GM23338 (cell line): ENCODE measurements at regions not wholly inside any gene's neighbourhood (a gene's known extent, or its start where the extent isn't known, plus 50 kb on each side); places are given as distances from the start of the nearest gene placed in this dataset.
A peak's percentile ranks its signal among the peaks of the same experiment; 100 is the strongest.

ENCODE experiments used
- ATAC-seq: fragments of 200-7000 bp; cut with Tn5 transposase; 3 replicates; pipeline ENCODE4 v1.9.1; 2020
- DNase-seq: peaks from one replicate; pipeline ENCODE4 v3.0.0-alpha.2; 2015; ENCODE audit warnings: low spot score
- H2AFZ ChIP-seq: fragments of 200-600 bp; sonication (generic); 2 replicates; pipeline ENCODE4 v1.8.0; 2016; ENCODE audit warnings: antibody characterized with exemption, mild to moderate bottlenecking, moderate library complexity
- H3F3A ChIP-seq: fragments of 200-600 bp; sonication (generic); replicated peaks from 2 replicates; pipeline ENCODE4 v1.8.0; 2017; ENCODE audit warnings: antibody characterized with exemption, mixed run types, low read depth
- H3K27ac ChIP-seq: fragments of 200-600 bp; sonication (generic); 2 replicates; pipeline ENCODE4 v1.6.1; 2016; ENCODE audit warnings: low read depth
- H3K27me3 ChIP-seq: fragments of 200-600 bp; sonication (generic); 2 replicates; pipeline ENCODE4 v1.8.0; 2016; ENCODE audit warnings: mild to moderate bottlenecking, mixed run types, moderate library complexity; ENCODE audit not compliant: insufficient read depth
- H3K36me3 ChIP-seq: fragments of 200-600 bp; sonication (generic); 2 replicates; pipeline ENCODE4 v1.8.0; 2016; ENCODE audit warnings: mild to moderate bottlenecking; ENCODE audit not compliant: insufficient read depth
- H3K4me1 ChIP-seq: fragments of 200-600 bp; sonication (generic); 2 replicates; pipeline ENCODE4 v1.8.0; 2016; ENCODE audit warnings: mild to moderate bottlenecking, moderate library complexity; ENCODE audit not compliant: insufficient read depth
- H3K4me2 ChIP-seq: fragments of 200-600 bp; sonication (generic); 2 replicates; pipeline ENCODE4 v1.7.1; 2017; ENCODE audit warnings: mixed run types
- H3K4me3 ChIP-seq: fragments of 200-600 bp; sonication (generic); 2 replicates; pipeline ENCODE4 v1.6.1; 2016; ENCODE audit warnings: mixed run types
- H3K79me2 ChIP-seq: fragments of 200-600 bp; sonication (generic); replicated peaks from 2 replicates; pipeline ENCODE4 v1.8.0; 2017; ENCODE audit warnings: mild to moderate bottlenecking; ENCODE audit not compliant: insufficient read depth
- H3K9me2 ChIP-seq: fragments of 200-600 bp; sonication (generic); 2 replicates; pipeline ENCODE4 v1.8.0; 2017; ENCODE audit not compliant: insufficient read depth
- H4K20me1 ChIP-seq: fragments of 200-600 bp; sonication (generic); replicated peaks from 2 replicates; pipeline ENCODE4 v1.8.0; 2017; ENCODE audit warnings: mild to moderate bottlenecking; ENCODE audit not compliant: insufficient read depth
- H3K27ac Mint-ChIP-seq: 2 replicates; pipeline ENCODE4 v1.8.0; 2020; ENCODE audit warnings: inconsistent platforms, mild to moderate bottlenecking, moderate library complexity, mixed read lengths
- H3K27me3 Mint-ChIP-seq: 3 replicates; pipeline ENCODE4 v1.8.0; 2022; ENCODE audit warnings: low read depth, mild to moderate bottlenecking, moderate library complexity, mixed read lengths, inconsistent platforms; ENCODE audit not compliant: insufficient read depth, poor library complexity
- H3K36me3 Mint-ChIP-seq: 3 replicates; pipeline ENCODE4 v1.8.0; 2021; ENCODE audit warnings: low read depth, mild to moderate bottlenecking, inconsistent platforms, moderate library complexity, mixed read lengths
- H3K4me1 Mint-ChIP-seq: 3 replicates; pipeline ENCODE4 v1.8.0; 2020; ENCODE audit warnings: mild to moderate bottlenecking, inconsistent platforms, mixed read lengths
- H3K4me3 Mint-ChIP-seq: 3 replicates; pipeline ENCODE4 v1.8.0; 2021; ENCODE audit warnings: moderate library complexity, mild to moderate bottlenecking, inconsistent platforms, mixed read lengths
- H3K9me3 Mint-ChIP-seq: 3 replicates; pipeline ENCODE4 v1.8.0; 2020; ENCODE audit warnings: moderate library complexity, mild to moderate bottlenecking, inconsistent platforms, mixed read lengths
- CREB1 ChIP-seq: fragments of 250-450 bp; sonication (Bioruptor Pico); IDR thresholded peaks from 2 replicates; pipeline ENCODE4 v1.5.0; 2020; ENCODE audit warnings: low read depth, mild to moderate bottlenecking, moderate library complexity
- EZH2 ChIP-seq: fragments of 200-600 bp; sonication (generic); IDR thresholded peaks from one replicate; pipeline ENCODE4 v1.8.0; 2017; ENCODE audit warnings: antibody characterized with exemption, mild to moderate bottlenecking, low read depth; ENCODE audit not compliant: unreplicated experiment
- EZH2phosphoT487 ChIP-seq: fragments of 200-600 bp; sonication (generic); IDR thresholded peaks from one replicate; pipeline ENCODE4 v1.8.1; 2018; ENCODE audit warnings: antibody characterized with exemption; ENCODE audit not compliant: unreplicated experiment
- JUNB ChIP-seq: IDR thresholded peaks from one replicate; pipeline ENCODE4 v1.6.1; 2016; ENCODE audit warnings: antibody characterized with exemption; ENCODE audit not compliant: unreplicated experiment
- NANOG ChIP-seq: IDR thresholded peaks from 2 replicates; pipeline ENCODE4 v1.6.1; 2016; ENCODE audit warnings: antibody characterized with exemption, borderline replicate concordance
- POLR2AphosphoS5 ChIP-seq: IDR thresholded peaks from 2 replicates; pipeline ENCODE4 v1.6.1; 2016; ENCODE audit warnings: antibody characterized with exemption, low read depth
- STAT1 ChIP-seq: IDR thresholded peaks from one replicate; pipeline ENCODE4 v1.6.1; 2016; ENCODE audit warnings: antibody characterized with exemption; ENCODE audit not compliant: unreplicated experiment
- ZNF114 ChIP-seq: fragments of 250-450 bp; sonication (Bioruptor Pico); IDR thresholded peaks from 2 replicates; pipeline ENCODE4 v1.5.0; 2020; ENCODE audit warnings: mild to moderate bottlenecking, moderate library complexity
- ZNF331 ChIP-seq: fragments of 250-450 bp; sonication (Bioruptor Pico); IDR thresholded peaks from 2 replicates; pipeline ENCODE4 v1.5.0; 2020; ENCODE audit warnings: low read depth, mild to moderate bottlenecking, moderate library complexity
- TF ChIP-seq, protein P1 (sequence below): IDR thresholded peaks from one replicate; pipeline ENCODE4 v1.6.1; 2018; ENCODE audit warnings: antibody characterized with exemption; ENCODE audit not compliant: unreplicated experiment
- TF ChIP-seq, protein P2 (sequence below), 2 experiments: fragments of 200-600 bp in 1 of 2; sonication (generic) in 1 of 2; conservative IDR thresholded peaks; 2 replicates each; pipeline versions ENCODE4 v1.5.1 to v1.6.1; 2016 to 2017; ENCODE audit warnings: antibody characterized with exemption in 2 of 2, low read depth in 2 of 2, mild to moderate bottlenecking in 2 of 2, moderate library complexity in 1 of 2
- TF ChIP-seq, protein P3 (sequence below): fragments of 250-450 bp; sonication (Bioruptor Pico); IDR thresholded peaks from 2 replicates; pipeline ENCODE4 v1.5.0; 2020; ENCODE audit warnings: mild to moderate bottlenecking, moderate library complexity
- TF ChIP-seq, protein P4 (sequence below): IDR thresholded peaks from 2 replicates; pipeline ENCODE4 v1.6.1; 2016; ENCODE audit warnings: antibody characterized with exemption

DNA sequence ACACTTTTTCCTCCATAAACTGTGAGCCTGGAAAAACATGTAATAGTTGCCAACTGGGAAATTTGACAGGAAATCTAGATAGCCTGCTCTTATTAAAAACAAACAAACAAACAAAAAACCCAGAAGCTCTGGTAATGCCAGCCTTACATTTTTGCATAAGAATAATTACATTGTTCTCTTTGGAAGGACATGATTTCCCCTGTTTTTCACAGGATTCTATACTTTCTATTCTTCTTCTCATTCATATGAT is 137.9 kb downstream of the AEBP2 start:
- Histone ChIP-seq H3K4me2 (peak overlapping the region; percentile 39; the same call in 1 of the 2 replicates), H3K9me2 (no peaks in the 10 kb centered on the region), H3K36me3 (no peaks in the 10 kb centered on the region), H3K4me3 (no peak overlapping the region), H3K79me2 (no peaks in the 10 kb centered on the region), H3K27ac (no peak overlapping the region), H3K4me1 (peaks cover 11% of the 10 kb centered on the region), H2AFZ (no peak overlapping the region), H3K27me3 (no peaks in the 10 kb centered on the region), H3F3A (no peaks in the 10 kb centered on the region), H4K20me1 (no peaks in the 10 kb centered on the region)
- H3K36me3 Mint-ChIP-seq: peaks cover 16% of the 10 kb centered on the region
- H3K4me1 Mint-ChIP-seq: peaks cover 40% of the 10 kb centered on the region
- H3K27me3 Mint-ChIP-seq: peaks cover 3% of the 10 kb centered on the region
- ATAC-seq (no peak), DNase-seq (no peak)
- no peak overlapping the region for H3K4me3 Mint-ChIP-seq
- H3K27ac Mint-ChIP-seq: no peak overlapping the region
- H3K9me3 Mint-ChIP-seq: peaks cover 16% of the 10 kb centered on the region
- TF ChIP-seq, protein P1, sequence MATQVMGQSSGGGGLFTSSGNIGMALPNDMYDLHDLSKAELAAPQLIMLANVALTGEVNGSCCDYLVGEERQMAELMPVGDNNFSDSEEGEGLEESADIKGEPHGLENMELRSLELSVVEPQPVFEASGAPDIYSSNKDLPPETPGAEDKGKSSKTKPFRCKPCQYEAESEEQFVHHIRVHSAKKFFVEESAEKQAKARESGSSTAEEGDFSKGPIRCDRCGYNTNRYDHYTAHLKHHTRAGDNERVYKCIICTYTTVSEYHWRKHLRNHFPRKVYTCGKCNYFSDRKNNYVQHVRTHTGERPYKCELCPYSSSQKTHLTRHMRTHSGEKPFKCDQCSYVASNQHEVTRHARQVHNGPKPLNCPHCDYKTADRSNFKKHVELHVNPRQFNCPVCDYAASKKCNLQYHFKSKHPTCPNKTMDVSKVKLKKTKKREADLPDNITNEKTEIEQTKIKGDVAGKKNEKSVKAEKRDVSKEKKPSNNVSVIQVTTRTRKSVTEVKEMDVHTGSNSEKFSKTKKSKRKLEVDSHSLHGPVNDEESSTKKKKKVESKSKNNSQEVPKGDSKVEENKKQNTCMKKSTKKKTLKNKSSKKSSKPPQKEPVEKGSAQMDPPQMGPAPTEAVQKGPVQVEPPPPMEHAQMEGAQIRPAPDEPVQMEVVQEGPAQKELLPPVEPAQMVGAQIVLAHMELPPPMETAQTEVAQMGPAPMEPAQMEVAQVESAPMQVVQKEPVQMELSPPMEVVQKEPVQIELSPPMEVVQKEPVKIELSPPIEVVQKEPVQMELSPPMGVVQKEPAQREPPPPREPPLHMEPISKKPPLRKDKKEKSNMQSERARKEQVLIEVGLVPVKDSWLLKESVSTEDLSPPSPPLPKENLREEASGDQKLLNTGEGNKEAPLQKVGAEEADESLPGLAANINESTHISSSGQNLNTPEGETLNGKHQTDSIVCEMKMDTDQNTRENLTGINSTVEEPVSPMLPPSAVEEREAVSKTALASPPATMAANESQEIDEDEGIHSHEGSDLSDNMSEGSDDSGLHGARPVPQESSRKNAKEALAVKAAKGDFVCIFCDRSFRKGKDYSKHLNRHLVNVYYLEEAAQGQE: no peak
- TF ChIP-seq JUNB (no peak), CREB1 (CRISPR knock-in tag) (no peak), NANOG (no peak), POLR2AphosphoS5 (no peak), EZH2 (no peak), EZH2phosphoT487 (no peak), ZNF114 (CRISPR knock-in tag) (no peak), STAT1 (no peak), ZNF331 (CRISPR knock-in tag) (no peak)
- TF ChIP-seq, protein P2, sequence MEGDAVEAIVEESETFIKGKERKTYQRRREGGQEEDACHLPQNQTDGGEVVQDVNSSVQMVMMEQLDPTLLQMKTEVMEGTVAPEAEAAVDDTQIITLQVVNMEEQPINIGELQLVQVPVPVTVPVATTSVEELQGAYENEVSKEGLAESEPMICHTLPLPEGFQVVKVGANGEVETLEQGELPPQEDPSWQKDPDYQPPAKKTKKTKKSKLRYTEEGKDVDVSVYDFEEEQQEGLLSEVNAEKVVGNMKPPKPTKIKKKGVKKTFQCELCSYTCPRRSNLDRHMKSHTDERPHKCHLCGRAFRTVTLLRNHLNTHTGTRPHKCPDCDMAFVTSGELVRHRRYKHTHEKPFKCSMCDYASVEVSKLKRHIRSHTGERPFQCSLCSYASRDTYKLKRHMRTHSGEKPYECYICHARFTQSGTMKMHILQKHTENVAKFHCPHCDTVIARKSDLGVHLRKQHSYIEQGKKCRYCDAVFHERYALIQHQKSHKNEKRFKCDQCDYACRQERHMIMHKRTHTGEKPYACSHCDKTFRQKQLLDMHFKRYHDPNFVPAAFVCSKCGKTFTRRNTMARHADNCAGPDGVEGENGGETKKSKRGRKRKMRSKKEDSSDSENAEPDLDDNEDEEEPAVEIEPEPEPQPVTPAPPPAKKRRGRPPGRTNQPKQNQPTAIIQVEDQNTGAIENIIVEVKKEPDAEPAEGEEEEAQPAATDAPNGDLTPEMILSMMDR (conservative IDR thresholded peaks at IDR 0.05; ENCODE audit: low read depth in 2 of 2): no peak
- TF ChIP-seq, protein P3, sequence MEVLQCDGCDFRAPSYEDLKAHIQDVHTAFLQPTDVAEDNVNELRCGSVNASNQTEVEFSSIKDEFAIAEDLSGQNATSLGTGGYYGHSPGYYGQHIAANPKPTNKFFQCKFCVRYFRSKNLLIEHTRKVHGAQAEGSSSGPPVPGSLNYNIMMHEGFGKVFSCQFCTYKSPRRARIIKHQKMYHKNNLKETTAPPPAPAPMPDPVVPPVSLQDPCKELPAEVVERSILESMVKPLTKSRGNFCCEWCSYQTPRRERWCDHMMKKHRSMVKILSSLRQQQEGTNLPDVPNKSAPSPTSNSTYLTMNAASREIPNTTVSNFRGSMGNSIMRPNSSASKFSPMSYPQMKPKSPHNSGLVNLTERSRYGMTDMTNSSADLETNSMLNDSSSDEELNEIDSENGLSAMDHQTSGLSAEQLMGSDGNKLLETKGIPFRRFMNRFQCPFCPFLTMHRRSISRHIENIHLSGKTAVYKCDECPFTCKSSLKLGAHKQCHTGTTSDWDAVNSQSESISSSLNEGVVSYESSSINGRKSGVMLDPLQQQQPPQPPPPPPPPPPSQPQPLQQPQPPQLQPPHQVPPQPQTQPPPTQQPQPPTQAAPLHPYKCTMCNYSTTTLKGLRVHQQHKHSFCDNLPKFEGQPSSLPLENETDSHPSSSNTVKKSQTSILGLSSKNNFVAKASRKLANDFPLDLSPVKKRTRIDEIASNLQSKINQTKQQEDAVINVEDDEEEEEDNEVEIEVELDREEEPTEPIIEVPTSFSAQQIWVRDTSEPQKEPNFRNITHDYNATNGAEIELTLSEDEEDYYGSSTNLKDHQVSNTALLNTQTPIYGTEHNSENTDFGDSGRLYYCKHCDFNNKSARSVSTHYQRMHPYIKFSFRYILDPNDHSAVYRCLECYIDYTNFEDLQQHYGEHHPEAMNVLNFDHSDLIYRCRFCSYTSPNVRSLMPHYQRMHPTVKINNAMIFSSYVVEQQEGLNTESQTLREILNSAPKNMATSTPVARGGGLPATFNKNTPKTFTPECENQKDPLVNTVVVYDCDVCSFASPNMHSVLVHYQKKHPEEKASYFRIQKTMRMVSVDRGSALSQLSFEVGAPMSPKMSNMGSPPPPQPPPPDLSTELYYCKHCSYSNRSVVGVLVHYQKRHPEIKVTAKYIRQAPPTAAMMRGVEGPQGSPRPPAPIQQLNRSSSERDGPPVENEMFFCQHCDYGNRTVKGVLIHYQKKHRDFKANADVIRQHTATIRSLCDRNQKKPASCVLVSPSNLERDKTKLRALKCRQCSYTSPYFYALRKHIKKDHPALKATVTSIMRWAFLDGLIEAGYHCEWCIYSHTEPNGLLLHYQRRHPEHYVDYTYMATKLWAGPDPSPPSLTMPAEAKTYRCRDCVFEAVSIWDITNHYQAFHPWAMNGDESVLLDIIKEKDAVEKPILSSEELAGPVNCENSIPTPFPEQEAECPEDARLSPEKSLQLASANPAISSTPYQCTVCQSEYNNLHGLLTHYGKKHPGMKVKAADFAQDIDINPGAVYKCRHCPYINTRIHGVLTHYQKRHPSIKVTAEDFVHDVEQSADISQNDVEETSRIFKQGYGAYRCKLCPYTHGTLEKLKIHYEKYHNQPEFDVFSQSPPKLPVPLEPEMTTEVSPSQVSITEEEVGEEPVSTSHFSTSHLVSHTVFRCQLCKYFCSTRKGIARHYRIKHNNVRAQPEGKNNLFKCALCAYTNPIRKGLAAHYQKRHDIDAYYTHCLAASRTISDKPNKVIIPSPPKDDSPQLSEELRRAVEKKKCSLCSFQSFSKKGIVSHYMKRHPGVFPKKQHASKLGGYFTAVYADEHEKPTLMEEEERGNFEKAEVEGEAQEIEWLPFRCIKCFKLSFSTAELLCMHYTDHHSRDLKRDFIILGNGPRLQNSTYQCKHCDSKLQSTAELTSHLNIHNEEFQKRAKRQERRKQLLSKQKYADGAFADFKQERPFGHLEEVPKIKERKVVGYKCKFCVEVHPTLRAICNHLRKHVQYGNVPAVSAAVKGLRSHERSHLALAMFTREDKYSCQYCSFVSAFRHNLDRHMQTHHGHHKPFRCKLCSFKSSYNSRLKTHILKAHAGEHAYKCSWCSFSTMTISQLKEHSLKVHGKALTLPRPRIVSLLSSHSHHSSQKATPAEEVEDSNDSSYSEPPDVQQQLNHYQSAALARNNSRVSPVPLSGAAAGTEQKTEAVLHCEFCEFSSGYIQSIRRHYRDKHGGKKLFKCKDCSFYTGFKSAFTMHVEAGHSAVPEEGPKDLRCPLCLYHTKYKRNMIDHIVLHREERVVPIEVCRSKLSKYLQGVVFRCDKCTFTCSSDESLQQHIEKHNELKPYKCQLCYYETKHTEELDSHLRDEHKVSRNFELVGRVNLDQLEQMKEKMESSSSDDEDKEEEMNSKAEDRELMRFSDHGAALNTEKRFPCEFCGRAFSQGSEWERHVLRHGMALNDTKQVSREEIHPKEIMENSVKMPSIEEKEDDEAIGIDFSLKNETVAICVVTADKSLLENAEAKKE (CRISPR knock-in tag): no peak
- TF ChIP-seq, protein P4, sequence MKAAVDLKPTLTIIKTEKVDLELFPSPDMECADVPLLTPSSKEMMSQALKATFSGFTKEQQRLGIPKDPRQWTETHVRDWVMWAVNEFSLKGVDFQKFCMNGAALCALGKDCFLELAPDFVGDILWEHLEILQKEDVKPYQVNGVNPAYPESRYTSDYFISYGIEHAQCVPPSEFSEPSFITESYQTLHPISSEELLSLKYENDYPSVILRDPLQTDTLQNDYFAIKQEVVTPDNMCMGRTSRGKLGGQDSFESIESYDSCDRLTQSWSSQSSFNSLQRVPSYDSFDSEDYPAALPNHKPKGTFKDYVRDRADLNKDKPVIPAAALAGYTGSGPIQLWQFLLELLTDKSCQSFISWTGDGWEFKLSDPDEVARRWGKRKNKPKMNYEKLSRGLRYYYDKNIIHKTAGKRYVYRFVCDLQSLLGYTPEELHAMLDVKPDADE: no peak
